Hematopoietic multipotent progenitor cell treated with erythropoietin and hydrocortisone succinate and interleukin-3 and kit ligand, for 15 days (in vitro differentiated cells): ENCODE measurements at regions not wholly inside any gene's neighbourhood (a gene's known extent, or its start where the extent isn't known, plus 50 kb on each side); places are given as distances from the start of the nearest gene placed in this dataset.

Experiments
- DNase-seq: peaks from one replicate; pipeline ENCODE4 v3.0.0-alpha.2; 2015; ENCODE audit warnings: low spot score

DNA sequence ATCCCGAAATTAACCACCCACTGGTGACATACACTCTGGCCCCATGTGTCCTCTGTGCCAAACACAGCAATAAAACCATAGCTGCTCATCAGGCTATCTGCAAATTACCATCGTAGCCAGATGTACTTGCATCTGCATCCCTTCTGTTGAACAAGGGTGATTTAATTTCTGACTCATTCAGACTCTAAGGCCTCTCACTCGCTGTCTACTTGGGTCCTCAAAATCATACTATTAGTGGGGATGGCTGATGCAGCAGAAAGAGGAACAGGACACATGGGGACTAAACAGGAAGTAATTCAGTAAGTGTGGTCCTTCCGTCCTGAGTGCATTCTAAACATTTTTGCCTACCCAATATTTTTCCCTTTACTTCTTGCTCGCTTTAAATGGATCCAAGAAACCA lies 2275.0 kb upstream of the PCDH20 start:
- no peak for DNase-seq

DNA sequence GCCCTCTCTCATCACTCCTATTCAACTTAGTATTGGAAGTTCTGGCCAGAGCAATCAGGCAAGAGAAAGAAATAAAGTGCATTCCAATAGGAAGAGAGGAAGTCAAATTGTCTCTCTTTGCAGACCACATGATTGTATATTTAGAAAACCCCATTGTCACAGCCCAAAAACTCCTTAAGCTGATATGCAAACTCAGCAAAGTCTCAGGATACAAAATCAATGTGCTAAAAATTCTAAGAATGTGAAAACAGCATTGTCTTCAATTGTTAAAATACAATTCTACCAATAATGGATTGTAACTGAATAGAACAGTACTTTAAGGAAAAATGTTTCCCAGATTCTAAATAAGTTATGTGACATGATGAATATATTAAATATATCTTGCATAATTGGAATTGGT lies 2269.2 kb upstream of the PCDH20 start:
- no peak for DNase-seq

DNA sequence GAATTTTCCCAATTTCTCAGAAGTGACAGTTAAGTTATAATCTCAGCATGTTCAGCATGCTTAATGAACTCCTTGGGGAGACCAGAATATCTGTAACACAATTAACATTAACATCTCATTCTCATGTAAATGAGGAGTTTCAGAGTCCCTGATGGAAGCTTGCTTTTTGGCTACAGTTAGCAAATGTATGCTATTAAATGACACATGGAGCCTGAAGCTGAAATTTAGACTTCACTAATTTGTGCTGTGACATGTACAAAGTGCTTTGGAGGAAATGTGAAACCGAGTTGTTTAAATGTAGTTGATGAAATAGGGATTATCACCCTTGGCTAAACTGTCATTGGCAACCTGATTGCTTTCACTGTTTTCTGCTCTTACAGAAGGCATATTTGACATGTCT lies 2265.1 kb upstream of the PCDH20 start:
- DNase-seq = no peak

DNA sequence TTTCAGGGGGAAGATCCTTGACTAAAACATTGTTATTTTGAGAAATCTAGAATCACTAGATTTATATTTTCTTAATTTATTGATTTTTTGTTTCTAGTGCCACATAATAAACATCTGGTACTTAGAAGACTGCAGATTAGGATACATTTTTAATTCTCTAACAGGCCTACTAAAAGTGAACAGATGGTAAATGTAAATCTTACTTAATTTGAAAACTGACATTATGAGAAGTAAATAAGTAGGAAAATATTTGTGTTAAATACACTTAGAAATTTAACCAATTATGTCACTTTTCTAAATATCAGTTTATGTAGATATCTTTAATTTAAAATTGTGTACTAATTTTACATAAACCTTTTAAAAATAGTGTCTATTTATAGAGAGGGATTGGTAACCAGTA lies 2255.6 kb upstream of the PCDH20 start:
- DNase-seq = no peak

DNA sequence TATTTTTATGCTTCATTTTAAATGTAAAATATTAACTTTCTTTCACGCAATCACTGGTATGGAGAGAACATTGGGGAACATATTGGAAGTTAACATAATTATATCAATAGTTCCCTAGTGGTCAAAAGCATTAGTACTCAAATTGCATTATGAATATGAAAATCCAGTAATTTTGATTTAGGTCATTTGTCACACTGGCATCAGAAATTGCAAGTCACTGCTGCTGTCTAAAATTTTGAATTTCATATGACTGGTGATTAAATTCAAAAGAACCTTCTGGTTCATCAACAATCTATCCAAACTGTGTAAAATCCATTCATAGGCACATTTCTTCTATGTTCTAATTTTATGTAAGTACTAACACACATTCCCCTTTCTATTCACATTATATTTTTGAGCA lies 2235.7 kb upstream of the PCDH20 start:
- no peak for DNase-seq

DNA sequence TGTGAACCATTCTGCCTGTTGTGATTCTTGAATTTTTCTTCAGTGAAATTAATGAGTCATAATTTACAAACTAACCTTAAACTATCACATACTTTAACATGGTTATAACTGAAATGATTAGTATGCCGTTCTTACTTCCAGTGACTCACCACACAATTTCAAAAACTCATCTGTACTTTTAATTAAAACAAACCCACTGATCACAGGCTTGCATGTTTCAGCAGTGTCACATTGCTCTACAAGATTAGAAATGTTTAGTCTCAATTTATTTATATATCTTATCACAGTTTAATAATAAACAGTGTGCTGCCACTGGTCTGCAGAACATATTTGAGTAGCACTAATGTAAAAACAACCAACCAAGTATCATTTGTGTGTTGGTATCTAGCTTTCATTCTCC lies 2227.9 kb upstream of the PCDH20 start:
- DNase-seq = no peak

DNA sequence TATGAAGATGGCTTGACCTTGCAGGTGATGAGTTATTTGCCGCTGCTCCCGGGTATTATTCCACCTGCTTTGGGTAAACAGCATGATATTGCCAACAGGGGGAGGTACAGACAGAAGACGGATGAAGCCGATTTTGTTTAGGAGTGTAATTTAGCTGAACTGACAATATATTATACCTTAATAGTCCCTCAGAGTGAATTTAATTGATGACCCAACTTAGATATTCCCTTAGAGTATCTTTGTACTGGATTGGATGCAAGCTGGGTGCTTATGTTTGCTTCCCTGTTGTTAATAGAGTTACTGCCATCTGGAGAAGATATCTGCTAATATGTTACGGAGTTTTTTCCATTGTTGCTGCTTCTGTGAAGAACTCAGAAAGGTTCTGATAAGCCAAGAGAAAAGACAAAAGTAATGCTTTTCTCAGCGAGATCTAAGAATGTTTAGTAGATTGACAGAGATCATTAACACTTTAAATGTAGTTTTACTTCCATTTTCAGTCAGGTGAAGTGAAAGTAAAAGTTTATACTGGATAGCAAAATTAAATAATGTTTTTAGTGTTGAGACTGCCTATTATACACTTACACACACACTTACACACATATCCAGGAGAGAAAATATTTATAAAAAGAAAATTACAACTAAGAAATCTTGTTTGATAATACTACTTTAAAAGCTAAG lies 2220.8 kb upstream of the PCDH20 start:
- no peak for DNase-seq

DNA sequence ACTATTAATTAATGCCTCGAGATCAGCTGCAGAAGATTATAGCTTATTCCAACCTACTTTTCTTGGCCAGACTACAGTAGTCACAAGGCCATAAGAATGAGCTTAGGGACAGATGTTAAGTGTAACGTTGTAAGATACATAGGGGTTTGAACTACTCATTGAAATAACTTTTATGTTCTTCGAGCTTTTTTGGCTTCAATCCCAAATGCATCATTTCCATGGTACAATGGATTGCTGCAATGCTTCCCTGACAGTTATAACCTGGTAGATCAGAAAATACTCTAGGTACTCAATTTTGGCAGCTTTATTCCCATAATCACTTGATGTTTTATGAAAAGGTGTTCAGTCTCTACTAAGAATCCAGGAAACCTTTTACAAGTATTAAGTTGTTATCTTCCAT lies 2216.7 kb upstream of the PCDH20 start:
- no peak for DNase-seq

DNA sequence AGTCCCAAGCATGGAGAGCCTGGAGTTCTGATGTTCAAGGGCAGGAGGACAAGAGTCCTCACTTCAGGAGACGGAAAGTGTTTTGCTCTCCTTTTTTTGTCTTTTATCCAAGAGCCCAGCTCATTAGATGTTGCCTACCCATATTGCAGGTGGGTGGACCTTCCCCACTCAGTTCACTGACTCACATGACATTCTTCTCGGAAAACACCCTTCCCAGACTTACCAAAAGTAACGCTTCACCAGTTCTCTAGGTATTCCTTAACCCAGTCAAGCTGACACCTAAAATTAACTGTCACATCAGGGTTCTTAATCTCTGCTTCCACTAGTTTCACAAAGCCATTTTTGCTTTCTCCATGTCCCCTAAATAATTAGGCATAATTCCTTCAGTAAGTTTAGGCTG lies 2215.4 kb upstream of the PCDH20 start:
- no peak for DNase-seq

DNA sequence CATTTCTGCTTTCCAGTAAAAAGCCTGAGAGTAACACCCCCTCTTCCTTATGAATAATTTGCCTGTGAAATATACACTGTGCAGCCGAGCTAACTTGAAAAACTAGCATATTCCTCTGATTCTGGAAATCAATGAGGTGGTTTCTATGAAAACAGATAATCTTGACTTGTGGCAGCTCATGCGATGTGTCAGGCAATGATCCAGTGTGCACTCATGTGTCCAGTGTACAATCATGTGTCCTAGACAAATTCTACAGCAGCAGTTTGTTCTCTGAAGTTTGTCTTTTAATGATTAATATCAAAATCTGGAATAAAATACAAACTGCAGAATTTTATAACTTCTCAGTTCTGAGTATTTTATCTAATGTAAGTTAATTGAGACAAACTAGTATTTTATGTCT lies 2213.9 kb upstream of the PCDH20 start:
- DNase-seq = no peak

DNA sequence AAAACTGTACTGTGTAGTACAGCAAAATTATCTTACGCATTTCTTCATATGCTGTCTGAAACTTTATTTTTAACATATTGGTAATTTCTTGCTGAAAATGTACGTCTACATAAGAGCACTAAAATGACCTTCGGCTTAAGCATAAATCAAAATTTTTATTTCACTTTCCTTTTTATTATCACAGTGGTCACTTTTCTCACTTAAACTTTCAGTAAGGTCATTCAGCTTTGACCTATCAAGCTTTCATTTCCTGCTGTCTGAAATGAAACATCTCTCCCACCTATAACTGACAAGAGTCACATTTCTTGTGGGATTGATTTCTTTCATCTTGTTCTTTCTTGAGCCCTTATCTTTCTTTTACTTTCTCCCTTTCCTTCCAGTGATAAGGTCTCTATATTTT lies 2212.7 kb upstream of the PCDH20 start:
- DNase-seq = no peak

DNA sequence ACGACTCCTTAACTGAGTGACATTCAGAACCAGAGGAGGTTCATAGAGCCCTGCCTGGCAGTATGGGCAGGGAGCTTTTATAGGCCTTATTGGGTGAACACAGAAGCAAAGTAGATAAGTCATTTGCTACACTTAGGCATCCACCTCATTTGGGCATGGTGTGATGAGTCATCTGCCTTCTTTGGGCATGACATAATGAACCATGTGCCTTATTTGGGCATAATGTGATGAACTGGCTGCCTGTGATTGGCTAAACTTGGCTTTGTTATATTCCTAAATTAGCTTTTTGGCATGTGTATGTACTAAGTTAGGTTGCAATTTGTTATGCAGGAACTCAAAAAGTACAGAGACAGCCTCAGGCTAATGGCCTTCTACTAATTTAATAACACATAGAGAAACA lies 2210.2 kb upstream of the PCDH20 start:
- no peak for DNase-seq

DNA sequence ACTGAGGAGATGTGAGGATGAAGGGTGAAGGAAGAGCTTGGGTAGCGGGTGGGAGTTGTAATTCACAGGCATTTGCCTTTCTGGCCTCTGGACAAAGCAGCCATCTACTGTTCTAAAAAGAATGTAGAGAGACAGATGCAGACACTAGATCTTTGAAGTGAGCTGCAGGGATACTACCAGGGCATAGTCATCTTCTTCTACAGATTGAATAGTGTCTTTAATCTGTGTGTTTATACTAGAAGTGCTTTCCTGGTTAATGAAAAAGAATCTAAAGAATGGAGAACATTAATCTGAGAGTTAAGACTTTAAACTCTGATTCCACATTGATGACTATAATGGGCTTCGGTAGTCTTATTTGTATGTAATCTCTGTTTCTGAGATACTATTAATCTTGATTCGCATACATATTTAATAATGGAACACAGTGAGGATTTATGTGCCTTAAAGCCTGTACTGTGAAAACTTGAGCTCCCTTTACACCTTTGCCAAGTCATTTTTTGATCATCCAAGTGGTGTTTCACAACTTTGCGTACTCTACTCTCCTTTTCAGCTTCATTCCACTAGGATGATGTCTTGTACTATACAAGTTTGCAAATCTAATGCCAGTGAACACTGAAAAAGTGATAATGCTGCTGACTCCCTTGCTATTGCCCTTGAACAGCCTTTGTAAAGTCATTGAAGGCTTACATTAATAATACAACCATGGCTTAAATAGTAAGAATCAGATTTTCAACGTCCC lies 2199.4 kb upstream of the PCDH20 start:
- DNase-seq = no peak

DNA sequence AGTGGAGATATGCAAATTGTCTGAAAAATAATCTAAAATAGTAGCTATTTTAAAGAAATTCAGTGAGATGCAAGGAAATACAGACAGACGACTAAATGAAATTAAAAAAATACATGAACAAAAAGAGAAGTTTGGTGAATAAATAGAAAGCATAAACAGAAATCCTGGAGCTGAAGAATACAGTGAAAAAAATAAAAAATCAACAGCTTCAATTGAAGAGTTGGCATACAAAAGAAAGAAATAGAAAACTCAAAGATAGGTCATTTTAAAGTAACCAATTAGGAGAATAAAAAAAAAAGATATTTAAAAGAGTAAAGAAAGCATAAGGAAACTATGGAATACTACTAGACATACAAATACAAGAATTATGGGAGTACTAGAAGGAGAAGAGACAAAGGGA lies 2191.5 kb upstream of the PCDH20 start:
- DNase-seq = no peak

DNA sequence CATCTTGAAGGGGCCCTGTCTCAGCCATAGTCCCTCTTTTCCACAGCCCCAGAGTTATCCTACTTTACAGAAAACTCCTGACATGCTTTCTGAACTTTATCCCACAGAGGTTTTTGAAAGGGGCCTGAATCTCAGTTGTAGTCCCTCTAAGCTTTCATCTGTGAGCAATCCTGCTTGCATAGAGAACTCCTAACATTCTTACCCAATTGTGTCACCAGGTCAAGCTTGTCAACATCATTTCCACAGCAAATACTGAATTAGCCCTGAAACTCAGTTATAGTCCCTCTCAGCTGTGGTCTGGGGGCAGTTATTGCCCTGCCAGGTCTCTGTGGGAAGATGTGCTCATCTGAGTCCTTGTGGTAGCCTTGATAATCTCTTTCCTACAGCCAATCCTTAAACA lies 2190.3 kb upstream of the PCDH20 start:
- DNase-seq = no peak

DNA sequence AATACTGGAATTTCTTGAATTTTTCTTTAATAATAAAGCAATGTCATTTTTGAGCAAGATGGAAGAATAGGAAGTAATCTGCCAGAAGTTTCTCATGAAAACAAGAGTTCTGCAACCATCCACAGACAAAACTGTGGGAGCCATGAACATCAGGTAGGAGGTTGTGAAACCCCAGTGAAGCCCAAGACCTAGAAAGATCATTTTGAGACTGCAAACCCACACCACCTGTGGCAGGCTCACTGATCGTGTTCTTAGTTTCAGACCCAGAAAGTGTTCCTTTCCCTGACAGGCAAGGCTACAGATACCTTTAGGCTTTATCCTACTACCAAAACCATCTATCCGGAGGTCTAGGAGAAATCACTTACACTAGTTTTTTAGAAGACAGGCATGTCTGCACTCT lies 2189.8 kb upstream of the PCDH20 start:
- DNase-seq = no peak

DNA sequence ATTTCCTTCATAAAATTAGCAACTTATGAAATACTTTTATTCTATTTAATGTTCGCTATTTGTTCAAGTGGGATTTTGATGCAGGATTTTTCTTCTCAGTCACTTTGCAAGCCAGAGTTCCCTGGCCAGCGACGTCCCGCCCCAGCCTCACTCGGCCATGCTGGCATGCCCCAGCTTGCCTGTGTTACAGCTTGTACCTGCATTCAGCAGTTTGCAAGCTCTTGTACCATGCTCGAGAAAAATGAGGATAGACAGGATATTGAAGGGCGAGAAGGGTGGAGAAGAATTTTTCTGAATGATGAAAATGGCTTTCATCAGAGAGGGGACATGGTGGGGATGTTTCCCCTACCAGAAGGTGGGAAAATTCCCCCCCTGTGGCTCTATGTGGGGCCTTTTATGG lies 2180.2 kb upstream of the PCDH20 start:
- no peak for DNase-seq

DNA sequence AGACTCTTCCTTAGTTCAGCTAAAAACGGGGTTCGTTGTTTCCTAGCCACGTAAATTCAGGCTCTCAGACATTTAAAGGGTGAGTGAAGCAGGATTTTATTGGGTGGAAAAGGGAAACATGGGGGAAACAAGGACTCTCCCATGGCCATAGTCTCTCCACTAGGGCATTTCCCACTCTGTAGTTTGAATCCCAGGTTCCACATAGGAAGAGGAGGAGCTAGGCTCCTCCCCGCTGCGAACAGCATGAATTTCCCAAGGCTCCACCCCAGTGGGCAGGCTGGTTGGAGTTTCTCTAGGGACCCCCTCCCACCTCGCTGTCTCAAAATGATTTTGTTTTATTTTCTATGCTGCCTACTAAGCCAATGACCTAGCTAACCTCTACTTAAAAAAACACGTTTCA lies 2170.8 kb upstream of the PCDH20 start:
- DNase-seq = no peak

DNA sequence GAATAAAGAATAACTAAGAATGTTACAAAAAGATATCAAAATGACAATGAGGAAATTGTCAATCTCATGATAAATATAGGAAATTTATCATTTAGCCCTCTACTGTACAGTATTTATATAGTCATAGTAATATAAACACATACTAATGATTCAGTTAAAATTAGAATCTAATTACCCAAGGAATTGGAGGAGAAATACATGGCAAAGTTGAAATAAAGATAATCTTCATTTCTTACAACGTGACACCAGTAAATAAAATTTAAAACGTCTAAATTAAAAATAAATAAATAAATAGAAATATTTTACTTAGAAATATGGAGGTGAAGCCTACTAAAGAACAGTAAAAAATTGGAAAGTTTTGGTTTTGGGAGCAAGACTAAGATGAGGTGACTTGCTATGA lies 2163.1 kb upstream of the PCDH20 start:
- no peak for DNase-seq

DNA sequence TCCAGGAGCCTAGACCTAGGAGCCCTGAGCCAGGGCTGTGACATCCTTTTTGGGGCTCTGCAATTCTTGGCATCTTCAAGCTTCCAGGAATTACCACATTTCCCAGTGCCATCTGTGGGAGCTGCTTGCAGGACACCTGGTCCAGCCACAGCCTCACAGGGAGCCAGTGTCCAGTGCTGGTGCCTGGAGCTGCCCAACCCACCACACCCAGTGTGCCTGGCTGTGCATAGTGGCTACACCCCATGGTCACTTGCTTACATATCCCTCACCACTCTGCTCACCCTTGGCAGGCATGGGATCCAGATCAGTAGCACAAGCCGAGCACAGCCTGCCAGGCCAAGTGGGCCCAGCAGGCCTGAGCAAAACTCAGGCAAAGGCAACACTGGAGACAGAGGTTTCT lies 2151.4 kb upstream of the PCDH20 start:
- no peak for DNase-seq

DNA sequence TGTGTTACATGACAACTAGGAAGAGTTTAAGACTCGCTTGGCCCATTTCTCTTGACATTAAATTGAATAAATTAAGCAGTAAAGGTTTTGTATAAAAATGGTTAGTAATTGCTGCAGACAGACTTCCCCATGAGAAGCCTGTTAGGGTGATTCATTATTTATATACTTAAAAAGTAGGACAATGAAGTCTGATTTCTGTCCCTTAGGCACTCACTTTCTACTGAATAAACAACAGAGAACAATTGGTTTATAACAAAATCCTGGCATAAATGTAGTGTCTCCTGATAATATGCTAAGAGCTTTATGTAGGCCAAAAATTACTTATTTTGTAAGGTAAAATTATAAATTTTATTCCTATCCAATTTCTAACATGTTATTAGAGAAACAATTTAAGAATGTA lies 2138.5 kb upstream of the PCDH20 start:
- no peak for DNase-seq

DNA sequence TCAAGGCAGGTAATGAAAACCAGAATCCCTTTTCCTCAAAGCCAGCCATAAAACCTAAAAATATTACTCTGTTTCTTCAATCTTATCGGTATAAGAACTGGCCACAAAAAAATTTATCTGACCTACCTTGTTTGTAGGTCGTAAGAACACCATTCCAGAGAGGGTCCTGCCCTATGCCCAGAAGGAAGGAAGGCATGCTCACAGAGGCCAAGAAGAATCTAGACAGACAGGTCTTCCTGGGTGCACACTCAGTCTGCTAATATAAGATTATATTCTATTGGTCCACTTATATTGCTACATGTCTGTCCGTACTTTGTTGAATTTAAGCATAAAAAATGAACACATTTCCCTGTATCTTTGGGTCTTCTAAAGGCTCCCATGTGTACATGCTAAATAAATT lies 2136.1 kb upstream of the PCDH20 start:
- no peak for DNase-seq

DNA sequence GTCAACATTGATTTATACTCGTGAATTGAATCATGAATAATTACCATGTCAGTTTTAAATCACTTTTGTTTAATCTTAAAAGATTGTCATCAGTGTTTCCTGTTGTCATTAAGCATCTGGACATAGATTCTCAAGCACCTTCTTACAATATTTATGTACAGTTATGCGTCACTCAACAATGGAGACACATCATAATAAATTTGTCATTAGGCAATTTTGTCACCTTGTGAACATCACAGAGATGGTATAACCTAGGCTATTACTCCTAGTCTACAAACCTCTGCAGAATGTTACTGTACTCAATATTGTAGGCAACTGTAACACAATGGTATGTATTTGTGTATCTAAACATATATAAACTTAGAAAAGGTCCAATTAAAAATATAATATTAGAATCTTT lies 2130.9 kb upstream of the PCDH20 start:
- no peak for DNase-seq

DNA sequence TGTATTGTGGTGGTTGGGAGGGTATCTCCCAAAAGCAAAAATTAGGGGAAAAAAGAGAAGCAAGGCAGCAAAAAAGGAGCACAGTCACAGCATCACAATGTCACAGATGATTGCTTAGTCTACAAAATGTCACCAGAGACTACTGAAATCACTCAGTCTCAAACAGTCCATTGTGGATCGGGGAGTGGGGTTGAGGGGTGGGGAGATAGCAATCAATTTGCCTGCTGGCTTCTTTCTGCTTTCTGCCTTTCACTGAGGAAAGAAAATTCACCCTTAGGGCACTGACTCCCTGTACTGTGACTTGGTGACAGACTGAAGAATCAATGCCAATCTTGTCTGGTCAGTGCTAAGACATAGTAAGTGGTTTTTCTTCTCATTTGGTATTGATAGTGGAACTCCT lies 2127.1 kb upstream of the PCDH20 start:
- DNase-seq = no peak
